Ovary (tissue), 7 donors: ENCODE measurements at regions not wholly inside any gene's neighbourhood (a gene's known extent, or its start where the extent isn't known, plus 50 kb on each side); places are given as distances from the start of the nearest gene placed in this dataset.

ENCODE experiments used
- DNase-seq, 5 donors: peaks; one replicate each; pipeline ENCODE4 v3.0.0-alpha.2; 2019 to 2020
- H3K27ac ChIP-seq, 2 donors: fragments of 200-600 bp; one replicate each; pipeline versions ENCODE4 v1.5.1 to v1.8.0; 2019 to 2022
- H3K27me3 ChIP-seq: fragments of 200-600 bp; one replicate; pipeline ENCODE4 v1.8.0; 2022
- H3K36me3 ChIP-seq: fragments of 200-600 bp; sonication (generic); one replicate; pipeline ENCODE4 v1.5.1; 2019
- H3K4me1 ChIP-seq: one replicate; pipeline ENCODE4 v1.8.1; 2013; ENCODE audit warnings: mild to moderate bottlenecking, moderate library complexity; ENCODE audit not compliant: insufficient read depth
- H3K4me3 ChIP-seq: fragments of 200-600 bp; sonication (generic); one replicate; pipeline ENCODE4 v1.5.1; 2017
- H3K9me3 ChIP-seq, 2 donors: fragments of 200-600 bp in 1 of 2; sonication (generic) in 1 of 2; one replicate each; pipeline versions ENCODE4 v1.5.1 to v1.8.1; 2013 to 2019; ENCODE audit warnings: mild to moderate bottlenecking in 1 of 2, moderate library complexity in 1 of 2
- EP300 ChIP-seq: sonication (generic); formaldehyde crosslinking; IDR thresholded peaks from one replicate; pipeline ENCODE4 v1.6.1; 2017; ENCODE audit warnings: antibody characterized with exemption
- POLR2A ChIP-seq: fragments of 450-650 bp; IDR thresholded peaks from one replicate; pipeline ENCODE4 v1.6.1; 2017; ENCODE audit warnings: antibody characterized with exemption, mild to moderate bottlenecking, moderate library complexity
- WGBS, 3 donors: extraction: QIAGEN DNeasy Blood & Tissue Kit in 1 of 3; methylation state at CpG; one replicate each; pipeline versions ENCODE4 v1.1.5 to v1.1.7; 2013 to 2017; 5-methylcytosine and 5-hydroxymethylcytosine counted together
- intact Hi-C, 4 donors: fragments of 100-400 bp; cut with DNase I; formaldehyde crosslinking; loops; one replicate each; pipeline versions ENCODE4 v1.11.0 to v1.15.1; 2022 to 2023
- TF ChIP-seq, protein P1 (sequence below), 3 donors: fragments of 450-650 bp in 2 of 3; fragments of 200-600 bp in 1 of 3; IDR thresholded peaks; one replicate each; pipeline versions ENCODE4 v1.5.1 to v1.8.0; 2016 to 2022; ENCODE audit warnings: antibody characterized with exemption in 3 of 3, mild to moderate bottlenecking in 1 of 3
- donor health status: DM: no; HTN: no; CAD: no; lungs with moderate emphysema.
- donor health status: DM: no; HTN: no; CAD: no.
- donor health status: Bipolar disorder and iron deficiency.
- donor health status: DM: no; HTN: no; CAD: no.
- donor health status: DM: yes; HTN: yes; CAD: no.

DNA sequence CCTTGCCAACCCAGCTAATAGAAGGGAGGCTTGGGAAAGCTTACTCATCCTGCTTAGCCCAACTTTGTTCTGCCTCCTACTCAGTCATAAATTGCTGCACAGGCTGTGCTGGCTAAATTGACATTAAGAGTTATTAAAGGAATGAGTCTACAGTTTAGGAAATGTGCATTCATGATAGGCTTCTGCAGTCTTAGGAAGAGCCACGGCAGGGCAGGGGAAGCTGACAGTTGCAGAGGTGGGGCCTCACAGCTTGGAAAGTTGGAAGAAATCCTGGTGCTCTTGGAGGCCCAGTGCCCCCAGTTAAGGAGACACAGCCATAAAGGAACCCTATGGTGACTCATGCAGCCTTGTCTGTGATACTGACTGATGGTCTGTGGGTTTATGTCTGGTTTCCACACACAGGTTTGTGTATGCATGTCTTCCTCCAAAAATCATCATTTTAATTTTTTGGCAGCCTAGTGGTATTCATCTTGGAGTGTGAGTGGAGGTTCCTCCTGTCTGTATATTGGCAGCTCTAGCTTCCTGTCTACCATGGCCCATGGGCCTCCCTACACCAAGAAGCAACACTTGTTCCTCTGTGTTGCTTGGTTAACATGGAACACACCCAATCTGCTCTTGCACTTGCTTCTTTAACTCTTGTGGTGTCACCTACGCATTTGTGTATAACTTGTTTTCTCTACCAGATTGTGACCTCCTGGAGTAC, 135.0 kb upstream of the KL start:
- no peak for DNase-seq
- no peak overlapping the region for H3K27ac ChIP-seq
- intact Hi-C loops: no loop called here
- H3K36me3 ChIP-seq: no peaks in the 10 kb centered on the region
- H3K4me3 ChIP-seq: no peak overlapping the region
- 44 to 53% (median 52%) methylated on average over 2 of the region's 2 CpGs for WGBS, 3 donors
- H3K9me3 ChIP-seq: no peaks in the 10 kb centered on the region
- H3K27me3 ChIP-seq: no peaks in the 10 kb centered on the region
- H3K4me1 ChIP-seq: no peaks in the 10 kb centered on the region
- TF ChIP-seq POLR2A: no peak
- no peak for TF ChIP-seq EP300
- TF ChIP-seq, protein P1, sequence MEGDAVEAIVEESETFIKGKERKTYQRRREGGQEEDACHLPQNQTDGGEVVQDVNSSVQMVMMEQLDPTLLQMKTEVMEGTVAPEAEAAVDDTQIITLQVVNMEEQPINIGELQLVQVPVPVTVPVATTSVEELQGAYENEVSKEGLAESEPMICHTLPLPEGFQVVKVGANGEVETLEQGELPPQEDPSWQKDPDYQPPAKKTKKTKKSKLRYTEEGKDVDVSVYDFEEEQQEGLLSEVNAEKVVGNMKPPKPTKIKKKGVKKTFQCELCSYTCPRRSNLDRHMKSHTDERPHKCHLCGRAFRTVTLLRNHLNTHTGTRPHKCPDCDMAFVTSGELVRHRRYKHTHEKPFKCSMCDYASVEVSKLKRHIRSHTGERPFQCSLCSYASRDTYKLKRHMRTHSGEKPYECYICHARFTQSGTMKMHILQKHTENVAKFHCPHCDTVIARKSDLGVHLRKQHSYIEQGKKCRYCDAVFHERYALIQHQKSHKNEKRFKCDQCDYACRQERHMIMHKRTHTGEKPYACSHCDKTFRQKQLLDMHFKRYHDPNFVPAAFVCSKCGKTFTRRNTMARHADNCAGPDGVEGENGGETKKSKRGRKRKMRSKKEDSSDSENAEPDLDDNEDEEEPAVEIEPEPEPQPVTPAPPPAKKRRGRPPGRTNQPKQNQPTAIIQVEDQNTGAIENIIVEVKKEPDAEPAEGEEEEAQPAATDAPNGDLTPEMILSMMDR (IDR thresholded peaks at IDR 0.05): no peak

DNA sequence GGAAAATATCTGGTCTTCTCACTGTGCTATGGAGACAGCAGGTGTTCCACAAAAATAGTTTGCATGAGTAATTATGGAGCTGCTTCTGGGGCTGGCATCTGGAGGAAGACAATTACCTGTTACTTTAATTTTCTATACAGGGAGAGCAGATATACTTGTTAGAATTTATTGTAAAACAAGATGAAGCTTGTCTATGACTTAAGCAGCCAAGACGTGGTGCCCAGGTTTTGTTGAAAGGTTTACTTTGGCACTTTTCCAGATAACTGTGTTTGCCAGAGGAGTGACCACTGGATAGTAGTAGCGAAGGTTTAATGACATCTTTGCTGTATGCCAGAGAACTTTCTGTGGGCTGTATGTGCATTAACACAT, 134.5 kb upstream of the KL start:
- H3K27ac ChIP-seq: no peak overlapping the region
- no peaks in the 10 kb centered on the region for H3K4me1 ChIP-seq
- 63 to 79% (median 72%) methylated on average over 2 of the region's 2 CpGs for WGBS, 3 donors
- no peak overlapping the region for H3K4me3 ChIP-seq
- TF ChIP-seq EP300 (no peak), POLR2A (no peak)
- TF ChIP-seq, protein P1 (IDR thresholded peaks at IDR 0.05): no peak
- no peaks in the 10 kb centered on the region for H3K9me3 ChIP-seq
- intact Hi-C loops: no loop called here
- H3K27me3 ChIP-seq: no peaks in the 10 kb centered on the region
- no peak for DNase-seq
- no peaks in the 10 kb centered on the region for H3K36me3 ChIP-seq

DNA sequence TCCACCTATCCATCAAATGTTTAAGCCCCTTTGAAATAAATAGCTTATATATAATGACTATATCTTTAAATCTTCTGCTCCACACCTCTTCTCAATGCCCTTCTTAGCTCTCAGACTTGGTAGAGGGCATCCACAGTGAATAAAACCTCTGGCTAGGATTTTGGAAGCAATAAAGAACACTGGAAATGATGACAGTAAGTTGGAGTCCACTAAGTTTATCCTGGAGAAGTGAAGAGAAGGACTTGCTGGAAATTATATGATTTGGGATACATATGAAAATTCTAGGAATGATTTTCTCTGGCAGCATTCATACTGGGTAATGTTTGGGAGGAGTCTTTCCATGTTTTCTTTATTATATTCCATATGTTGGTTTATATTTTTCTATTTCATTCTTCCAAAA, 133.5 kb upstream of the KL start:
- Histone ChIP-seq H3K4me1 (no peaks in the 10 kb centered on the region), H3K27ac (no peak overlapping the region), H3K27me3 (no peaks in the 10 kb centered on the region), H3K4me3 (no peak overlapping the region), H3K9me3 (peaks cover 0 to 3% of the 10 kb centered on the region in 2 donors), H3K36me3 (no peaks in the 10 kb centered on the region)
- TF ChIP-seq, protein P1 (IDR thresholded peaks at IDR 0.05): no peak
- TF ChIP-seq EP300: no peak
- TF ChIP-seq POLR2A: no peak
- DNase-seq: no peak
- intact Hi-C loops: no loop called here

DNA sequence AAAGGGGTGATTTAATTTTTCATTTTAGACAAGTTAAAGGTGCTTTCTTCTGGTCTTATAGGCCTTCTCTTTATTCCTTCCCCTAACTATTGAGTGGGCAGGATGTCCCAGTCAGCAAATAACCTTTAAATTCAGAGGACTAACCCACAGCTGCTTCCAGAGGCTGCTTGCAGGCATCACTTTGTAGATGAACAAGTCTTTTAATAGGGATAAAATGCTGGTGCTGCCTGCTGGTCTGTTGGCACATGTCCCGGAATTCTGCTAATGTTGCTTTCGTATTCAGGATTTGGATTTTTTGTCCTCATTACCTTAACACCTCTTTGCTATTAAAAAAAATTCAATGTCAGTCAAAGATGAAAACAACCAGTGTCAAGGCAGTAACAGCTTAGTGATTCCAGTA, 132.7 kb upstream of the KL start:
- Histone ChIP-seq H3K36me3 (no peaks in the 10 kb centered on the region), H3K27me3 (no peaks in the 10 kb centered on the region), H3K4me1 (no peaks in the 10 kb centered on the region), H3K4me3 (no peak overlapping the region), H3K27ac (no peak overlapping the region), H3K9me3 (peaks cover 0 to 4% of the 10 kb centered on the region in 2 donors)
- DNase-seq: peak in 2 of 5 donors; percentile 19 to 41
- 6 to 12% (median 7%) methylated on average over 2 of the region's 2 CpGs for WGBS, 3 donors
- TF ChIP-seq POLR2A (no peak), EP300 (no peak)
- TF ChIP-seq, protein P1 (IDR thresholded peaks at IDR 0.05): no peak
- intact Hi-C loops: no loop called here
